Spleen (tissue), 7 donors: ENCODE measurements at regions not wholly inside any gene's neighbourhood (a gene's known extent, or its start where the extent isn't known, plus 50 kb on each side); places are given as distances from the start of the nearest gene placed in this dataset.

ENCODE experiments used
- CTCF ChIP-seq, 11 experiments: fragments of 200-600 bp in 7 of 11; fragments of 450-650 bp in 4 of 11; sonication (generic) in 4 of 11; IDR thresholded peaks in 8 of 11; conservative IDR thresholded peaks in 3 of 11; 1 replicate in 7 of 11; 2 replicates in 4 of 11; pipeline versions ENCODE4 v1.4.0 to v1.8.0; 2016 to 2021; ENCODE audit warnings: antibody characterized with exemption in 11 of 11, inconsistent platforms in 4 of 11, mild to moderate bottlenecking in 1 of 11
- POLR2A ChIP-seq, 3 donors: fragments of 450-650 bp; IDR thresholded peaks; one replicate each; pipeline ENCODE4 v1.5.1; 2017; ENCODE audit warnings: antibody characterized with exemption in 3 of 3, mild to moderate bottlenecking in 1 of 3
- POLR2AphosphoS5 ChIP-seq, 3 donors: sonication (generic); formaldehyde crosslinking; IDR thresholded peaks; one replicate each; pipeline ENCODE4 v1.5.1; 2017; ENCODE audit warnings: antibody characterized with exemption in 3 of 3
- donor health status: DM: no; HTN: no; CAD: no; lungs with moderate emphysema.
- donor health status: DM: no; HTN: no; CAD: no.
- donor health status: DM: no; HTN: no; CAD: no.

- TF ChIP-seq POLR2A (IDR thresholded peaks at IDR 0.05) (no peak), CTCF (IDR thresholded peaks at IDR 0.05 in 8 of 11, conservative IDR thresholded peaks at IDR 0.05 in 3 of 11) (no peak), POLR2AphosphoS5 (IDR thresholded peaks at IDR 0.05) (no peak)
Observed at GRCh38 chr2:210956101-210956500, 399.7 kb downstream of the CPS1 start.
